GM21367 (cell line): ENCODE measurements at regions not wholly inside any gene's neighbourhood (a gene's known extent, or its start where the extent isn't known, plus 50 kb on each side); places are given as distances from the start of the nearest gene placed in this dataset.
"Not testable (repeated sequence)": the region's sequence is repeated elsewhere in the genome, so short reads cannot be mapped to it uniquely, and the experiment has no call there.

ENCODE experiments used
- ATAC-seq: cut with Tn5 transposase; IDR thresholded peaks from one replicate; pipeline ENCODE4 v1.9.1; 2021; ENCODE audit not compliant: unreplicated experiment

DNA sequence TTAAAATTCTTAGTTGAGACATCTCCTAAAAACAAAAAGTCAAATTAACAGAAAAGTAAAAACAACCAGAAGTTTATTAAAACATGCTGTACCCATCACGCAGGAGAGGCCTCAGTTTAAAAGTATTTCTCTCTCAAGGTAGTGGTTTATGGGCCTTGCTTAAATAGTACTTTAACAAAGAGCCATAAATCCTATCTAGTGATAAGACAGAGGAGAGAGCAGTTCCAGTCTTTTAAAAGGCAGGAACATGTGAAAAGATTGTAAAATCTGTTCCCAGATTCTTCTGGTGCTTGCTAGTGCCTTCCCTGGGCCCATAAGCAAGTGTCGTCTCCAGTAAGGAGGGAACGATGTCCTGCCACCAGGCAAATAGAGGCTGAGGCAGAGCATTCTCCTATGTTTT, 476.3 kb upstream of the ADGRL3 start:
- no peak for ATAC-seq

GRCh38 chr4:60724623-60725022, 475.5 kb upstream of the ADGRL3 start:
- ATAC-seq: no peak

DNA sequence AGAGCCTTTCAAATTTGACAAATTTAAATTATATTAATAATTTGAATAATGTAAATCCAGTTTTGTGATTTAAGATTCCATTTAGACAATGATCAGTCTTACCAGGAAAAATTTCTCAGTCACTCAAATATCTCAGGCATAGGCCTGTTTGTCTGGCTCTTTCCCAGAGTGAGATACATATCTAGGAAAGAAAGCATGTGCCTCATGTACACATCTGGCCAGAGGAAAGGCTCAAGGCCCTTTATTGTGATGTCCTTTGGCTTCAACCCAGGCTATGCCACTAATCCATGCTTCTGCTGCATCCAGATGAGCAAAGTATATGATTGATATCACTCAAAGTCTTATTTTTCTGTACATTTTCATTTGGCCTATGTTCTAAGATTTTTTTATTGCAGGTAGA, 473.3 kb upstream of the ADGRL3 start:
- ATAC-seq: no peak

DNA sequence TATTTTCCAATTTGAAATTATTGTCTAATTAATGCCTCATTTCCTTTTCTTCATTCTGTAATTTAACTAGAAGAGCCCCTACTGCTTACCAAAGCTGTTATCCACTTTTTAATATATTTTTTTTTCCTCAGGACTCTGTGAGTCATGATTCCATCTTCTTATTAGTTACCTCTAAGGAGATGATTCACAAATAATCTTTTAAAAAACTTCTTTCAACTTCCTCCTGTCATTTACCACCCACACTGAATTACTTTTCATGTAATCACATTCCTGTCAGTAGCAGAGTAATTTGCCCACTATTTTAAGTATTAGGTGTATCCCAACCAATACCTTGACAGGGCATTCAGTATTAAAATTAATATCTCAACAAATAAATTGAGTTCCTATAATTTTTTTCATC, 470.9 kb upstream of the ADGRL3 start:
- no peak for ATAC-seq

GRCh38 chr4:60729764-60730163, 470.4 kb upstream of the ADGRL3 start:
- not testable (repeated sequence) for ATAC-seq

GRCh38 chr4:60737858-60738257, 462.3 kb upstream of the ADGRL3 start:
- no peak for ATAC-seq

DNA sequence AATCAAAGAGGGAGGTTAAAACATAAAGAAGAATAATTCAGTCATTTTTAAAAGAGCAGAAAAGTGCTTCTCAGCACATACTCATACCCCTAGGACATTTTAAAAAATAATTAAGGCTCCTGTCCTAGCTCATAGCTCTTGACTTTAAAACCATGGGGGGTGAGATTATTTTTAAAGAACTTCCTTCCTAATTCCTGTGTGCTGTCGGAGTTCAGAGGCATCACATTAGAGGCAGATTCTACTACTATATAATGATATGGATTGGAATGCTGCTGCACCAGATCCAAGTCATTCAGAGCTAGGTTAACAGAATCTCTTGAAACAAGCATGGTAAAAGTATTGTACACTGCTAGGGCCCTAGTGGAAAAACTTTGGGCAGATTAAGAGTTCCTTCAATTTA, 456.5 kb upstream of the ADGRL3 start:
- ATAC-seq: no peak

- ATAC-seq: no peak
Observed at GRCh38 chr4:60744767-60745166, 455.4 kb upstream of the ADGRL3 start.

GRCh38 chr4:60745800-60746571, 454.1 kb upstream of the ADGRL3 start:
- ATAC-seq: no peak

GRCh38 chr4:60750962-60751361, 449.2 kb upstream of the ADGRL3 start:
- ATAC-seq: no peak

DNA sequence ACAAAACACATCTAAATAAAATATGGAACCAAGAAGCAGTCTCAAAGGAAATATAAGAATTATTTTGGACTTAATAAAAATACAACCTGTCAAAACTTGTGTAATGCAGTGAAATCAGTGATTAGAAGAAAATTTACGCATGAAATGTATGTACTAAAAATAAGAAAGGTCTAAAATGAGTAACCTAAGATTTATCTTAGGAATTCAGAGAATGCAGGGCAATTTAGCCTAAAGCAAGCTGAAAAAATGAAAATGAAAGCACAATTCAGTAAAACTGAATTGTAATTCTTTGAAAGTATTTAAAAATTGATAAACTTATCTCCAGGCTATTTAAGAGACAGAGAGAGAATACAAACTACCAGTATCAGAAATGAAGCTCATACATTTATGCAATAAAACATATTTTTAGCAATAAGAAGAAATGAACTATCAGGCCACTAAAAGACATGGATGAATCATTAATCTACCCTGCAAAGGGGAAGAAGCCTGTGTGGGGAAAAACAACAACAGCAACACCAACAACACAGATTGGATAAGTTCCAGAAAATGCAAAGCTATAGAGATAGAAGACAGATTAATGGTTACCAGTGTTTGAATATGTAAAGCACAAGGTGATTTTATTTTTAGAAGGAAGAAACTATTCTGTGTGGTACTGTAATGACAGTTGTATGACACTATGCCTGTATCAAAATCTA, 442.0 kb upstream of the ADGRL3 start:
- no peak for ATAC-seq

DNA sequence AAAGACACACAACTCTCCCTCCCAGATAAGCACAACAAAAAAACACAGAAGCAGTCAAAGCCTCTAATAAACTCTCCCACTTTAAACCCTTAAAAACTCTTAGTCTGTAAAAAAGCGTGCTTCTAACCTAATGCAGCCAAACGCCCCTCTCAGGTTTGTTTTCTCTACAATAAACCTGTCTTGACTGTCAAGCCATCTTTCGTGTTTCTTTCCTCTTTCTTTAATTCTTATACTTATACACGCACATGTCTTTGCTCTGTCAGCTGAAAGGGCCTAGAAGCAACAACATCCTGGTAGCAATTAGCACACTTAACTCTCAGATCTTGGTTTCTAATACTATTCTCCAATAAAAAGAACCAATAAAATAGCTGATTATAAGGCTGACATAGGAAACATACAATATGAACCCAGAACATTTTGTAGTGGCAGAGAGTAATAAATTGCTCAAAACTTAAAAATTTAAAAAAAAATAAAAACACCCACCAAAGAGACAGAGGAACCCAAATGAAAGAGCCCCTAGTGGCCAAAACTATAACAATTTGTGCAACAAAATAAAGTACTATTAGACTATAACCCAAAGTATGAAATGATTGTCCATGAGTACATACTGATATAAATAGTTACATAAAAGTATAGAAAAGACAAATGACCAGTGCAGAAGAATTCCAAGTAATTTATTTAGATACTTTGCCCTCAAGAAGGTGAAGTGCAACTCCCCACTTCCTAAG, 440.4 kb upstream of the ADGRL3 start:
- ATAC-seq: no peak

GRCh38 chr4:60780874-60781273, 419.3 kb upstream of the ADGRL3 start:
- ATAC-seq: no peak

DNA sequence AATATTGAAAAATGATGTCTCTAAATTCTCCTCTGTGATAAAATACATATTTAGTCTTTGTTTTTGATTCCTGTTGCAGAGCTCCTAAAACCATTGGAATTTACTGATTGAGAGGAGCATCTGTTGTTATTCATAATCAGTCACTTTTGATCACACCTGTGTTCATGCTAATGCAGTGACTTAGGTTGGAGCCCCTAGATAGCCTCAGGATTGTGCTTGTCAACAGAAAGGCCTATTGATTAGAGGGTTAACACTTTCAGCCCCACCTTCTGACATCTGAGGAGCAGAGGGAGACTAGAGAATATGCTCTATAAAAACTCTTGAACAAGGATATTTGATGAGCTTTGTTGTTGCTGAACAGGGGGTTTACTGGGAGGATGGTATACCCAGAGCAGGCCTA, 409.5 kb upstream of the ADGRL3 start:
- ATAC-seq: no peak

DNA sequence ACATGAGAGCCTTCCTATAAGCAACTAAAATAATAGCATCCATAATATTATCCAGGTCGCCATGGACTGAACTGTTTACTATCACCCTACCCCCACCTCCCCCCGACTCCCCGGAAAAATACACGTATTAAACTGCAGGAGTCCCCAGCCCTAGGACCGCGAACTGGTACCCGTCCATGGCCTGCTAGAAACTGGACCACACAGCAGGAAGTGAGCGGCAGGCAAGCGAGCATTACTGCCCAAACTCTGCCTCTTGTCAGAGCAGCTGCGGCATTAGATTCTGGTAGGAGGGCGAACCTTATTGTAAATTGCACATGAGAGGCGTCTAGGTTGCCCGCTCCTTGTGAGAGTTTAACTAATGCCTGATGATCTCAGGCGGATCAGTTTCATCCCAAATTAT, 405.8 kb upstream of the ADGRL3 start:
- no peak for ATAC-seq

GRCh38 chr4:60799214-60799613, 400.9 kb upstream of the ADGRL3 start:
- ATAC-seq: no peak

- no peak for ATAC-seq
Observed at GRCh38 chr4:60800701-60801100, 399.4 kb upstream of the ADGRL3 start.

- no peak for ATAC-seq
Observed at GRCh38 chr4:60805500-60806313, 394.4 kb upstream of the ADGRL3 start.

GRCh38 chr4:60808726-60809485, 391.2 kb upstream of the ADGRL3 start:
- no peak for ATAC-seq

DNA sequence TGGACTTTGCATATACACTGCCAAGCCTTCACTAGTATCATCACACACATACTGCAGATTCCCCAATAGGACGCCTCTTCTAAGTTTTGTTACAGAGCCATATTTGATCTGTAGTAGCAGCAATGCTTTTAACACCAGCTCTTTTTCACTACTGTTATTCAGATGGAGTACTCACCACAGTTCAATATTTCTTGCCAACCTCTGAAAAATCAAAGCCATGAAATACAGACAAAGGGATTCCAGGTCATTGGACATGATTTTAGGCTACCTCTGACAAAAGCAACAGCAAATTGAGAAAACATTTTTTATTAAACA, 390.7 kb upstream of the ADGRL3 start:
- ATAC-seq: no peak

GRCh38 chr4:60812811-60813210, 387.3 kb upstream of the ADGRL3 start:
- no peak for ATAC-seq
